Activated CD4-positive, alpha-beta T cell treated with anti-CD3 and anti-CD28 coated beads, Interleukin-2, amount 50 U/mL, for 4 hours (primary cell): ENCODE measurements at regions not wholly inside any gene's neighbourhood (a gene's known extent, or its start where the extent isn't known, plus 50 kb on each side); places are given as distances from the start of the nearest gene placed in this dataset.

Source experiments
- DNase-seq, 2 experiments: peaks; one replicate each; pipeline ENCODE4 v3.0.0-alpha.2; 2020

DNA sequence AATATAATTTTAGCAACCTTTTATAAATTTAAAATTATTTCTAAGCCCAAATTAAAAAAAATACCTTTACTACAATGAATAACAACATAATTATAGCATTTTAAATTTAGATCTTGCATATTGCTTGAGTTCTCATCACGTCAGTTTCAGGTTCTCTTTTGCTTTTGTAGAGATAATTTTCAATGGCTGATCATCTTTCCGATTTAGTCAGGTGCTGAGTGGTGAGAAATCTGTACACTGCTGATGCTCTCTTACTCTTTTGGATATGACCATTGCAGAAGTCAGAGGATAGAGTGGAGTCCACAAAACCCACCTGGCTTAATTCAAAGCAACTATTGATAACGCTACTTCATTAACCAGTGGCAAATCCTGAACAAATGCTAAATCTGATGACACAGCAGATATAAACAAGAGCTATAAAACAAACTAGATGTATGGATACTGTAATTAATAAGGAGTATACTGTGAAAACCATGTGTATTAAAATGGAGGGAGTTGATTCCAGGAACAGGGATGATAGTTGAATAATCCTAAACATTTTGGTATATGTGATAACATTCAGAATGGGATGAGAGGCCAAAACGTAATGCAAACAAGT is 394.8 kb downstream of the CSNK1G3 start:
- no peak for DNase-seq

DNA sequence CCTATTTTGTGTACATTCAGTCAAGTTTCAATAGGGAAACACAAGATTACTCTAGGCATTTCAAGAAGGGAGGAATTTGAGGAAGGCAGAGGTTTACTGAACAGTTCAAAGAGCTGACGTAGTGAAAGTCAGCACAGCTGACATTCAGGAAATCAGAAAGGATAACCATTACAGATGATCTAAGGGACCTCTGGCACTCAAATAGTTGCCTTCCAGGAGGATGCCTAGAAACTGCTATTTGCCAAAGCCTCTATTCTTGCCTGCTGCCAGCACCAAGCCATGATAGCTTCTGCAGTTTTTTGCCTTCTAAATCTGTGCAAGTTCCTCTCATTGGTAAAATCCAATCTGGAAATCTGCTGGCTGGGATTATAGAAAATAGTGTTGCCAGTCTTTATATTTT is 373.1 kb downstream of the CSNK1G3 start:
- no peak for DNase-seq

DNA sequence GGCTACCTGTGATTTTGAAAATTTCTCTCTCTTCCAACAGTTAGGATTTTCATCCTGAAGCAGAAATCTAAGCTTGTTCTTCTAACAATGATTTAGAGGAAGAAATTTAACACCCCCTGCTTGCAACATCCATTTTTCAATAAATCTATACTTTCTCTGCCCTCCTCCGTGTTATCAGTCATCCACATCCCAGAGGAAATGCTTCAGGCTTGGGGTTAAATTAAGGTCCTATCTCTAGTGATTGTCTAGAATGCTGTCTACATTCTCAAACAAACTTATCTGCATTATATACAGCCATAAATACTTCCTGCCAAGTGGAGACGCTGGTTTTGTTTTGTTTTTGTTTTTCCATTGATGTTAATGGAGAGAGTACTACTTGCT is 371.0 kb downstream of the CSNK1G3 start:
- no peak for DNase-seq

DNA sequence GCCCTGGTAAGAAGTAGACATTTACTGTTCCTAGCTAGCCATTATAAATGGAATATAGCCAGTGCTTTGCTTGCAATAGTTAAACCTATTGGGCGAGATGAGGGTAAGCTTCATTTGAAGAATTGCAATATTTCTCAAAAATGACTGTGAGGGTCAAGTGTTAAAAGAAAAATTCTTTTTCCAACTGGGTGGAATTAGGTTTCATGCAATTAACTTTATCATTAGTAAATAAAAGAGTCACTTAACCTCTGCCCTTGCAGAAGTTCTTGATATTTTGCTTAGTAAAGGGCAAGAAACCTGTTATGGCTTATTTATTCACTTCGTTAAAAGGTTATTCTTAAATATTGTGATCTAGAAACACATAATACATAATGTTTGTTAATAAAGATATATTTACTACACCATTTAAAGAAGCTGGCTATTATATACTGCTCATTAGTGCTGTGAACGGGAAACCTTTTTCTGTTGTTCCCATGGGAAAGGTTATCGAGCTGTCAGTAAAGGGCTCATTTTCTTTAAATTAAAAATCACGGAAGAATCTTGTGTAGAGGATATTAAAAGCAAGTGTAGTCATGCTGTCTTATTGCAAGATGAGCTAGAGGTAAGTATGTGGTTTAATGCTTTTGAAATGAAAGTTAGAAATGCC is 370.5 kb downstream of the CSNK1G3 start:
- DNase-seq: no peak

DNA sequence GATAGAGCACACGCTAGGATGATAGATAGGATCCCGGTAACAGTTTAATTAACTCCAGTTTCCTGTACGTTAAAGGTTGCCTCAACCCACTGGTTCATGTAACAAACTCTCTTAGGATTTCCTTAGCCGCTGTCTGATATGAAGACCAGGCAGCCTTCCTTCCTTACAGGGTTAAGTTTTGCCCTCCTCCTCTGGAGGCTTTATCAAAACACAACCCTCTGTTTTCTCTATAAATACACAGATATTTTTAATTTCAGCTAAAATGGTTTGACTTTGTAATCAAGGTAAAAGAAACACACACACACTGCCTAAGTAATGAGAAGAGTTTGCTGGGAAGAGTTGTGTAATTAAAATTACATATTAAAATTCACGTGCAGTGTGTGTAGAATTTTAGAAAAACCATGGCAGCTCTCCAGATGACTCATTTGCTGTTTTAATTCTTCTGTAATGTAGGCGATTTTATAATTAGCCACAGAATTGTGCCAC is 369.8 kb downstream of the CSNK1G3 start:
- no peak for DNase-seq

DNA sequence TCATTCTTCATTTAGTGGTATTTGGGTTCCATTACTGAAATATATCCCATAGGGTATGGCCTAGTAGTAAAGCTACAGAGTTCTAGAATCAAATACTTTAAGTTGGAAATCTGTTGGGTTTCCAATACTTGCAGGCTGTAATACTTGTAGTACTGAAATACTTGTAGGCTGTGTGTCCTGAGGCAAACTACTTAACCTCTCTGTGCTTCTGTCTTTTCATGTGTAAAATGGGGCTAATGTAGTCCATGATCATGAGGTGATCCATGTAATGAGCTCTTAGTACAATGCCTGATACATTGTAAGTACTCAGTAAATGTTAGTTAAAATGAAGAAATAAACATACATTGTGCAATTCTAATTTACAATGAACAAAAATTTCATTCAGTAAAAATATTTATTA is 368.9 kb downstream of the CSNK1G3 start:
- DNase-seq: no peak

DNA sequence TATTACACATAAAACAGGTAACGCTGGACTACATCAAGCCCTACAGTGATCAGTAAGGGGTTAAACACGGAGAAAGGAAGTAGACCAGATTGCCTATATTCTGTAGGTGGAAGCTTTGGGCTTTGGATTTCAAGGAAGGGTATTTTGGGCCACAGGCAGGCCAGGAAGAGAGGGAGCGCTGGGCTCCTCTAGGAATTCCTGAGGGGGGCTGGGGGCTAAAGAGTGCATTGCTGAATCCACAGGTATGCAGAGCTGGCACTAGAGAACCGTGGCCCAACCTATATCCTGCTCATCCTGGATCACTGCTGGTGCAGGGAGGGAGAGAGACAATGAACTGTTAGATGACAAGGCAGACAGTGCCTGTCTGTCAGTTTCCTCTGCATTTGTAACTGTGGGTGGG is 367.1 kb downstream of the CSNK1G3 start:
- no peak for DNase-seq

DNA sequence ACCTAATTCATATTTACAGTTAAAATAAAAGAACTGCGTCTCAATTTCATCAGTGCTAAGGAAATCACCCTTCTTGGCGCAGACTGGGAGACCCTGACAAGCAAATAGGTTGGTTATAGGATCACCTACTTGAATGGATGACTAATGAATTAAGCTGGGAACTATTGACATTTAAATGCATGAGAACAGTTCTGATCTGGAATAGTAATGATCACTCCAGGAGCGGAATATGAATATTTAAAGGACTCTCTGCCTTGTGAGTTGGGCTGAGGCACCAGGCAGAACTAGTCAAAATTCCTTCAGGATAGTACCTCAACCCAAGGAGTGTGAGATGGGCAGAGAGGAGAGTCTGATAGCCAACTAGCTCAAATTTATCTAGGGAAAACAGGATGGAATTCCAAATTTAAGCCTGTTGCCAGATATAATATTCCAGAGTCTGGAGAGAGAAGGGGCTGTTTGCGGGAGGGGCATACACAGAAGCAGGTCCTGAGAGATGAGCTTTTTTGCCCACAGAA is 364.4 kb downstream of the CSNK1G3 start:
- no peak for DNase-seq

DNA sequence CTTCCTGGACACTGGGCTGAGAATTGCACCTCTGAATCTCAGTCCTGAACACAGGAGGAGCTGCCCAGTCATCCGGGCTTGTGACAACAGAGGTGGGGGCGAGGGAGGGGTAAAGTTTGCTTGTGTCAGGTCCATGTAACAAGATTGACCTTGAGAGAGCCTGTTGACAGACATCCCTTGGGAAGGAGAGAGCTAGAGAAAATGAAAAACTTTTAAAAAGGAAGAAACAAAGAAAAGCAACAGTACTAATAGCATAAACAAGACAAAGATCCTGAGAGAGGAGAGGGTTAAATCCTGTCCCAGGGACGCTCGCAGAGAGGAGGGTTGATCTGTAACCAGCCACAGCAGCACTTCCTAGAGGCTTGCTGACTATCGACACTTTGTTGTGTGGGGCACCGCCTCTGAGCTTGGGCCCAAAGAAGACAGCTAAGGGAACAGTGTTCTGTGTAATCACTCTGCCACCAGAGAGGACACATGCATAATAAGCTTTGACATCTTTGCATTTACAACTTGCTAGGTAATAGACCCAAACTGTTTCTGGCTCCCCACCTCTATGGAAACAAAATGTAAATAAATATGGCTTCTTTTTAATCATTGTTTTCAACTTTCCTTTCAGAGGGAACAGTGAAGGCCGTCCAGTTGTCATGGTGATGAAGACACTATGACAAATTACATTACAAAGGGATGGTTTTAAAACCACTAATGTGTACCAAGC is 363.7 kb downstream of the CSNK1G3 start:
- no peak for DNase-seq

DNA sequence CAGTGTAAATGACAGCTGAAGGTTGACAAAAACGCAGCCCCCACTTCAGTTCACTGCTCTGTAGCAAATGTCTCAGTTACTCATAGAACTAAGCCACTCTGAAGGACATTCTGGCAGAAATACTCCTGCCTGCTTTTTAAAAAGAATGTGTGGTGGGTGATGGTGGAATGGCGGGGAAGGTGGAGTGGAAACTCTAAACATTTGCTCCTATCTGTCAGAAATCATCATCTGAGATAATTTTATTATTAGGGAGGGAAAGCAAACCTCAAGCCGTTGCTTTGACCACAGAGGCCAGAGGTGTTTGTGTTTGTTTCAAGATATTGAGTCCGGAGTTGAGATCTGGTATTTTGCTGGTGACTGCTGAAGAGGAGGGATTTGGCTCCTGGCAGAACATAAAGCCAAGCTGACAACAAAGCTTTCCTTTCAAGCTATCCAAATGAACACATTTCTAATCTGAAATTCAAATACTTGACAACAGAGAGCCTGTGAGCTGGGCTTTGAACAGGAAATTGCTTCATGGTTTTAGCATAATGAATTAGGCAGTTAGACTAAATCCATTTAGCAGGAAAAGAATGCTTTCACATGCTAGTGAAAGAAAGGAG is 362.7 kb downstream of the CSNK1G3 start:
- DNase-seq: no peak

DNA sequence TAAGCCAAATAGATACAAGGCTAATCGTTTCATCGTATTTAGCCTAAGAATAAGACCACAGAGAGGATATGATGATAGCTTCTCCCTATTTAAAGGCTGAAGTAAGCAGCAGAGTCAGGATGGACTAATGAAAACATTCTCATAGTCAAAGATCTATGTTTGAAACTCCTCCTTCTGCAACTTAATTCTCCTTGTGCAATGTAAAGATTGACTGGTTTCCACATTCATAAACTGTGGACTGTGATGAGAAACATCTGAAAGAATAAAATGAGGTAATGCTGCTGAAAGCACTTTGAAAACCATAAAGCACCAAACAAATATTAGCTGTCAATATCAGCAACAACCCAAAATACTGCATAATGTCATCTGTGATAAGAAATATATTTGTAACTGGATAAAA is 361.9 kb downstream of the CSNK1G3 start:
- DNase-seq: no peak

DNA sequence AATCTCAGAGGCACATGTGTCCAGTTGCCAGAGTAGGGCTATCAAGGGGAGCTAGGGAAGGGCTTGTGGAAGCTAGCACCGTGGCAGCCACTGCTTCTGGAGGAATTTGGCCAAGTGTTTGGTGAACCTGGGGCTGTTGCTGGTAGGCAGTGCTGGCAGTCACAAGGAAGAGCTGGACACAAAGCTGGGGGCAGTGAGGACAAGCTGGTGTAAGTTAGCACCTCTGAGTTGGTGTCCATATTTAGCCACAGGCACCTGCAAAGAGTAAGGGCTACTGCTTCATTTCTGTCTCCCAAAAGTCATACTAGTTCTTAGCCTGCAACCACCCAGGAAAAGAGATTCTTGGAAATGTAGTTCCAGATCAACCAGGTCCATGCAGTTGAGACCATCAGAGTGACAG is 359.4 kb downstream of the CSNK1G3 start:
- no peak for DNase-seq

DNA sequence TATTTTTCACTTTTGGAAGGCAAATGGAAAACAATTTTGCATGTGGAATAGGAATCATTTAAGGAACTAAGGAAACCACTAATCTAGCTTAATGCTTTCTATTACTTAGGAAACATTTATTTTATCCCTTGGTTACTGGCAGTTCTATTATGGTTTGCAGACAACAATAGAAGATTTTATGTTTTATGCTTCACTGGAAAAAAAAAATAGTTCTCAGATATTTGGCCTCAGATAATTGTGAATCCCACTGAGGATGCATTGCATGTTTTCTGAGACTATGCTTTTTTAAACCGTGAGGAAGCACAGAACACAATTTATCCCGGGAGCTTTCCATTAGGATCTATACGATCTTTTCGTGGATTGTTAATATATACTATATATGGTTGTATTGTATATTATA is 356.9 kb downstream of the CSNK1G3 start:
- DNase-seq: no peak

DNA sequence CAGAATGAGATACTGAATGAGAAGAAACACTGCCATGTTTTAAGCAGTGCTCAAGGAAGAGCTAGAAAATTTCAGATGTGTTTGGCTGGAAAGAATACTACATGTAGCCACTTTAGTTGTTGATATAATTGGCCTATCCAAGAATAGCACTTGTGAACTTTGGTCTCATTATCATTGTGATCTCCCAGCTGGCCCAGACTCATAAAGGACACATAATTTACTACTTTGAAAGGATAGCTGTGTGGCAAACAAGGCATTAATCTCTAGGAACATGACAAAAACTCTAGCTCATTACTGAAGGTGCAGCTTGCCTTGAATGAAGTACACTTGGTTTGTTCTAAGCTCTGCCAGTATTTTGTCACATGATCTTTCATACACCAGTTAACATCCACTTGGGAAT is 356.3 kb downstream of the CSNK1G3 start:
- DNase-seq: no peak

DNA sequence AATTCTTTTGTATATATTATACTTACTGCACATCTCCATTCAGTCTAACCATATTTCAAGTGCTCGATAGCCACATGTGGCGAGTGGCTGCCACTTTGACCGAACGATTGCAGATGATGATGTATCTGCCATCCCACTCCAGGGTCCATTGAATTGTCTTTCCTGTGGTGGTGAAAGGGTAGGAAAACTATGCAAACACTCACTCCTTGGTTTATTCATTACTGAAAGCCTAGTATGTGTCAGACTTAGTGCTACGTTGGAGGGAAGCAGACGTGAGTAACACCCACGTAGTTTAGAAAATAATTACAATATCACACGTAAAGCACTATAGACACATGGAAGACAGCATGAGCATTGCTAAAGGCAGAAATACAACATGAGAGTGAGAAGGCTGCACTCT is 353.7 kb downstream of the CSNK1G3 start:
- DNase-seq: no peak

DNA sequence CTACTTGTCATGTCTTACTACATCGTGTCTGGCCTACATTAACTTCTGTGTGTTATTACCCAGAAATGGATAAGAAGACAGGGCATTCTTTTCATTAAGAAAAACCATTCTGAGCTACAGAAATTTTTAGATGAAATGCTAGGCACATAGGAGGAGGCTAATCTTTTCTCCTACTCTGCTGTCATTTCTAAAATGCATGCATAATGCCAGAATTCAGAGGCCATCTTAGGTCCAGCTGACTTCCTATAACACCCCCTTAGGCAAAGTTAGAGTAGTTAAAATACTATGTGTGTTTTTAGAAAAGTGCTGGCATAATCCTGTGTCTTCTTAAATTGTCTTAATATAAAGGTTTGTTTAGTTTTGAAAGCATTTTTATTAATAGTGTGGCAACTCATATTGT is 352.6 kb downstream of the CSNK1G3 start:
- no peak for DNase-seq

DNA sequence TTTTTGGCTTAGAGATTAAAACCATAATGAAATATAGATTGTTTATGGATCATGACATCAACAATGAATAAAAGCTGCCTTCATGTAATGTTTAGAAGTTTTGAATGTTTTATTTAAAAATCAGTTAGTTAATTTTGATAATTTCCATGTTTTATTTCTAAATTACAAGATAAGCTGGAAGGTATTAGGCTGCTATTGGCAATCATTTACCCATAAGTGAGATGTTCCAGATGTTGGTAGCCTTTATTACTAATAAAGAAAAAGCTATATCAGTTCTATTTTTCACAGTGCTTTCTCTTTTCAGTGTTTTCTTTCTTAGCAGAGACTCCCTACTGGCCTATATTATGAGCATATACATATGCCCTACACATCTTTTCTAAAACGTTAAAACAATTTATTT is 347.0 kb downstream of the CSNK1G3 start:
- no peak for DNase-seq

DNA sequence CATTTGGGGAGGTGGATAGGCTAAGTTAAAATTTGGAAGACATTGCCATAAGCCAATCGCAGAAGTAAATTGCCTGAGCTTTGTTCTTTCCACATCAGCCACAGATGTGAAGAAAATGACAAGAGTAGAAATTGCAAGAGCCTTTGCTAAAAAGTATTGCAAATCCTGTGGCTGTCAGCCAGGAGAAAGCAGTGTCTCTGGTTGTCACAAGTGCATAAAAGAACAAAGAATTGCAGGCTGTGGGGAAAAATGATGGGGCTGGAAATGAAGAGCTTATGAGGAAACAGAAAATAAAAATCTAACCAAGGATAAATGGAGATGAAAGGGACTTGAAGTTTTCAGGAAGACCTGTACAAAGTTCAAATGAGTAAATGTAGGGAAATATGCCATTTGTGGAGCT is 344.8 kb downstream of the CSNK1G3 start:
- no peak for DNase-seq

DNA sequence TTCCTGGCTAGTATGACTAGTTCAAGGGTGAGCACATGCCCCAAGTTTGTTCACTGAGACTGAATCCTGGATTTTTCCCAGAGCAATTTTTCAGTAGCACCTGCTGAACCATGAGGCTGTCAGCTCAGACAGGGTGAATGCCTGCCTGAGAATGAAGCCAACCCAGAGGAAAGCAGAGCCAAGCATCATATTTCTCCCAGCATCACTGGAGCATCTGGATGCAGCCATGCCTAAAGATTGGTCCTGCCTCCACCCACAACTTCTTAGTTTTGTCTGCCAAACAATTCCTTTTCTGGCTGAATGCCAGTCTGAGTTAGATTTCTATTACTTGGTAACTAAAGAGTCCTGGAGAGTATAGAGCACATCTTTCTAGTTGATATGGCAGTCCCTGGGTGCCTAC is 343.6 kb downstream of the CSNK1G3 start:
- DNase-seq: no peak

DNA sequence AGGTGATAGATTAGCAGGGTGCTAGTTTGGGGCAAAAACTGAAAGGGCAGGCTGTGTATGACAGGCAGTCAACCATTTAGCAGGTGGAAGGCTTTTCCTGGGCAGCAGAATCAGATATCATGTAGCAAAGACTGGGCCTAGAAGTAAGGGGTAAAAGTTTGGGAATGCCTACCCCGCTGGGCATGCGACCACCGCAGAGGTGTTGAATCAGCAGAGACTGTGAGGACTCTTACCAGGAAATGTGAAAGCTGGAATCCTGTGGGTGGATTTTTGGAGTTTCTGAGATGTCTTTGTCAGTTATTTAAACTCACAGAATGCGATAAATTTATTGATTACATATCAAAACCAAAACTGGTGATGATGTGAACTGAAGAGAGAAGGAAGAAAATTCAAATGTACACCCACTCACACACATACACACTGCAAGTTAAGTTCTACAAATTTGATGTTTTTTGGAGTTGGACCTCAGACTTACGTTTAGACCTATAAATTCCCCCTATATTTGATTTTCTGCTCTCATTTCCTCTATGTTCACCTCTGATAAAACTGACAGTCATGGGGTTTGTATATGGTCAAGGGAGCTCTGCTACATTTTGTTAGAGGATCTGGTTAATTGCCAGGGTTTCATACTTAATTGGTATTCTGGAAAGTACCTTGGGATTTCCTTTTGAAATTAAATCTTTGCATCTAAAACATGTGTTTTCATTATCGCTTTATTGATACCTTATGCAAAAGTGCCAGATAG is 333.6 kb downstream of the CSNK1G3 start:
- DNase-seq: no peak

DNA sequence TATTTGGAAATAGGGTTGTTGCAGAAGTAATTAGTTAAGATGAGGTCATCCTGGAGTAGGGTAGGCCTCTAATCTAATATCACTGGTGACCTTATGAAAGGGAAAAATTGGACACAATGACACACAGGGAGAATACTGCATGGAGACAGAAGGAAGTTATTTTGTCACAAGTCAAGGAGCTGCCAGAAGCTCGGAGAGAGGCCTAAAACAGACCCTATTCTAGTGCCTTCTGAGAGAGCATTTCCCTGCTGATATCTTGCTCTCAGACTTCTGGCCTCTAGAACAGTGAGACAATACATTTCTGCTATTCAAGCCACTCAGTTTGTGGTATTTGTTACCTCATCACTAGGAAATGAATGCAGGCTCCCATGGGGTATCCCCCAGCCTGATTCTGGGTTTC is 332.9 kb downstream of the CSNK1G3 start:
- DNase-seq: no peak

DNA sequence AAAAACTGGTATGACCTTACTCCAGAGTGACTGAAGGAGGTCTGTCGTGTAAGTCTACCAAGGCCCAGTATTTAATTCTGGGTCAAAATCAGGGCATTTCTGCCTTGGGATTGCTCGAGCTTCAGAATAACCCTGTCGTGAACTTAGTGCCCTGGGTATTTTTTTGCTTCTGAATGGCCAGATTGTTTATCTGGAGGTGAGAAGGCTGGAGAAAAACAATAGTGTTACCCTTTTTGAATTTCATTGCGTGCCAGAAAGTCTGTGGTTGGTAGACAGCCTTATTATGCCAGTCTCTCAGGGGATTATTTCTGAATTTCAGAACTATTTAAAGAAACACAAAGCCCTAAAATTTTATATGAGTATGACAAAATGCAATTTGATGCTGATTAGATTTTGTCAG is 323.4 kb downstream of the CSNK1G3 start:
- DNase-seq: no peak

DNA sequence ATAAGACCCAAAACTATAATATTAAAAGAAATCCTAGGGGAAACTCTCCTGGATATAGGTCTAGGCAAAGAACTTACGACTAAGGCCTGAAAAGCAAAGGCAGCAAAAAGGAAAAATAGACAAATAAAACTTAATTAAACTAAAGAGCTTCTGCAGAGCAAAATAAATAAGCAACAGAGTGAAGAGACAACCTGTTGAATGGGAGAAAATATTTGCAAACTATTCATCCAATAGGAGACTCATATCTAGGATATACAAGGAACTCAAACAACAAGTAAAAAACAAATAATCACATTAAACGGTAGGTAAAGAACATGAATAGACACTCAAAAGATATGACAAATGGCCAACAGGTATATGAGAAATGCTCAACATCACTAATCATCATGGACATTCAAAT is 318.6 kb downstream of the CSNK1G3 start:
- no peak for DNase-seq
